GM19395 (cell line): ENCODE measurements at regions not wholly inside any gene's neighbourhood (a gene's known extent, or its start where the extent isn't known, plus 50 kb on each side); places are given as distances from the start of the nearest gene placed in this dataset.

Experiments
- ATAC-seq: cut with Tn5 transposase; IDR thresholded peaks from one replicate; pipeline ENCODE4 v1.9.1; 2021; ENCODE audit warnings: mild to moderate bottlenecking, moderate library complexity; ENCODE audit not compliant: unreplicated experiment

GRCh38 chr4:30783751-30784150 lies 63.6 kb downstream of the PCDH7 start:
- no peak for ATAC-seq

- ATAC-seq = no peak
Observed at GRCh38 chr4:30789219-30789671, 69.1 kb downstream of the PCDH7 start.

- ATAC-seq = no peak
Observed at GRCh38 chr4:30790123-30790522, 70.0 kb downstream of the PCDH7 start.

- no peak for ATAC-seq
Observed at GRCh38 chr4:30790998-30791397, 70.8 kb downstream of the PCDH7 start.

DNA sequence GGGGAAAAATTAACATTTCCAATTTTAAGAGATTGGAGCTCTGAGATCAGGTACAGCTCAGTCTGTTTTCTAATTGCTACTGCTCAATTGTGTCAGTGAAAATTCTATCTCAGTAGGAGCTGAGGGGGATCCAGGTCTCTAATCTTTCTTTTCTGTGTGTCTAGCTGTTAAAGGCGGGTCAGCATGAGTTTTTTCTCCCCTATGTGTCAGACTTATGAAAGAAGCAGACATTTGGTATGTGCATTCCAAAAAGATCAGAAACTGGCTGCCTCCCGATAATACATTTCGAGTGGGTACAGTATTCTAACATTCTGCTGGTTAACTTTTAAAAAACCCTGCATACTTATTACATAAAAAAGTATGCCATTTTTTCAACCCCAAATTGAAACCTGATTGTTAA lies 72.4 kb downstream of the PCDH7 start:
- ATAC-seq = no peak

- ATAC-seq = no peak
Observed at GRCh38 chr4:30801876-30802275, 81.7 kb downstream of the PCDH7 start.

DNA sequence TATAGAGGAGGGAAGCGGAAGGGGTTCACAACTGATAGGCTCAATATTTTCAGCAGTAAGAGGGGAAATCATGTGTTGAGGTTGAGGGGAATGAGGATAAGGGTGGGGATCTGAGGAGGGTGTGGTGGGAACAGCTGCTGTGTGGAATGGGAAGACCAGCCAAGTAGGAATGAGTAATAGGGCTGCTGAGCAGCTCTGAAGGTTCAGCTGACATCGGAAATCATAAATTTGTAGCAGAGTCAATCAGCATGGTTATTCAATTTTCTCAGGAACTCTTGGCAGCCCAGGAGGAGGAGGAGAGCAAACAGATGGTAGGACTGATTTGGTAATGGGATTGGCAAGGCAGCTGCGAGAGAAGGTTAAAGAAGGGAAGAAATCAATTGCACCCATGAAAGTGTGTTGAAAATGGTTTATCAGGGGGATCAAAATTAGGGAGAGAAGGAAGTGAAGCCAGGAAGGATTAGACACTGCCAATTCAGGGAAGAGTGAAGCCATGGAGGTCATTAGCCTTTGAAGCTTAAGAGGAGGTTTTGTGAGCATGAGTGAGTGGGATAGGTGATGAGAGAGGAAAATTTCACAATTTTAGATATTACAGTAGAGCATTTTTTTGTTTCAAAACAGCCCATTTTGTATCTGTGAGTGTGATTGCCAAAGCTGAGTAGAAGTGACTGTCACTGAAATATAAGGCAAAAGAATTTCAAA lies 82.6 kb downstream of the PCDH7 start:
- ATAC-seq = no peak

DNA sequence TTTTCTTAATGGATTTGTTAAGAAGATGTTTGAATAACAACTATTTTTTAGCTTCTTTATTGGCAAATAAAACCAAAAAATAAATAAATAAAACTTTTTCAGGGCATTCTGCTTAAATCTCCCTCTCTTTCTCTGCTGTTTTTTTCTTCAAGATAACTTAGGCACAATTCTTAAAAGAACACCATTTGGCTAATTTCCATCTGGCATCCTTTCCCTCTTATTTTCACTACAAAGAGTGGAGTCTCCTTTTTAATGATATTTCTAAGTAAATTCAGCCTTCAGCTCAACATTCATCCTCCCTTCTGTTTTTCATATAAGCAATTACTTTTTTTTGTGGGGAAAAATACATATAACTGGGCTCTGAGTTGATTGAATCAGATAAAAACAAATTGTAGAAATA lies 88.1 kb downstream of the PCDH7 start:
- no peak for ATAC-seq

GRCh38 chr4:30811296-30811695 lies 91.1 kb downstream of the PCDH7 start:
- ATAC-seq = no peak

DNA sequence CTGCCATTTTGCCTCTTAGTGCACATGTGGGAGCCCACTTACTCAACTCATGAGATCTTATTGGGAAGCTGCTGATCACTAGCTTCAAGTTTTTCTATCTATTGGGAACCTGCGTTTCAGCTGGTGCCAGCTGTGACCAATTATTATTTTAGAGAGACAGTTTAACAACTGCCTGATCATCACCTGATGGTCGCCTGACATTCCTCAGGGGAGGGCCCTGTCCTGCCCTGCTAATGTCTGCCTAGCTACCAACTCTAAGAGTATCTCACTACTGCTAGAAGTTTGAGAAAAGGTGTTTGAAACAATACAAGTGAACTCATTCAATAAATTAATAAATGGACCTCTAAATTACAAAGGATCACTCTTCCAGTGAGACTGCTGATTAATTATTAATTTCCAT lies 95.5 kb downstream of the PCDH7 start:
- ATAC-seq = no peak

DNA sequence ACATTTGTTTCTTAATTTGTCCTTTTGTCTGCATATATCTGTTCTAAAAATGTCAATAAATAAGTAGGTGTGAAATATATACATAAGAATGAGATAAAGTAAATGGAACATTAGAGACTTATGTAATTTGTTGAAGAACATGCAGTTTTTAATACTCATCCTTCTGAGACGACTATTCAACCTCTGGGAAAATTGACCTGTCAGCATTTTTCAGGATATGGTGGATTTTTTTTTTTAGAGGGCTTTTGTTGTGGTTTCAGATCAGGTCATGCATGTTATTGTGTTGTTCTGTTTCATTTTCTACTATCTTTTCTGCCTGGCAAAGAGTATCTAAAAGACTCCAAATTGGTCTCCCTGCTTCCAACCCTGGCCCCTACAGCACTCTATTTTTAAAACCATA lies 97.3 kb downstream of the PCDH7 start:
- no peak for ATAC-seq

DNA sequence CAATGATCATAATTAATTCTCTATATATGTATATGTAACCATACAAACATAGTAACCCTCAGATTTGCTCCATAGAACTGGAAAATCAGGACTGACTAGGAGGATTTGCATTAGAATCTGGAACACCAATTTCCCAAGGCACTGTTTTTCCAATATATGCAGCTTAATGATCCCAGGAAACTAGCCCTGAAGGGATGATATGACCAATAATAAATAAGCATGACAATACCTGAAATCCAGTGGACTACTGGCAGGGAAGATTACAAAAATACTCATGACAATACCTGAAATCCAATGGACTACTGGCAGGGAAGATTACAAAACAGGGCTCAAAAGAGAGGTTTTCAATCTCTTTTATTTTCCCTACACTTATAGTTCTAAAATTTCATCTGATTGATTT lies 98.4 kb downstream of the PCDH7 start:
- no peak for ATAC-seq

GRCh38 chr4:30821275-30821674 lies 101.1 kb downstream of the PCDH7 start:
- no peak for ATAC-seq

DNA sequence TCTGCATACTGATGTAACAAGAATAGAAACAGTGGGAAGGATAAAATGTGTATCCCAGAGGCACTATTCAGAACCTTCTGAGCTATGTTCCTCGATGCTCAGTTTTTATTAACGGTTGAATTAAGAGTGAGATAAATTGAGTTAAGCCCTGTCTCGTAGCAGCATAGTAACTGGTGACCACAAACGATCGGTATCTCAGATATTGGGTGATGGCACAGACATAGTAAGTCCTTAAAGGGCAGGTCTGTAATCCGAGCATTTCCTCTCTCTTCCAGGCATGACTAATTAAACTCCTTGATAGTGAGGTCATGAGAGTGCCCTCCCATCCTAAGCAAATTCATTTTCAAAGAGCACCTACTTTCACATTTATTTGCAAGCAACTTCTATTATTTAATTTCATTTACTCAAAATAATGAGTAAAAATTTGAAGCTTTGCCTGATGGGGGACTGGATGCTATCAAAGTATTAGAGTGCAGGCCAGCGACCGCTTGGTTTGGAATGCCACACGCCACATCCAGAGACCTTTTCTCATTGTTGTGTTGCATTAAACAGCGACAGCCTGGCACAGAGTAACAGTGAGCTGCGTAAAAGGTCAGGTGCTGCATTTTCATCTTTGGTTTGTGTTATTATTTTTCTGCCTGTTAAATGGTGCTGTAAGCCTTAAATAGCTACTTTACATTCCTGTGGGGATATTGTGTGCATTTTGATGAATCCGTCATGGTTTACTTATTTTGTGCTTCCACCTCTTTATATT lies 101.9 kb downstream of the PCDH7 start:
- ATAC-seq = no peak

GRCh38 chr4:30822911-30823551 lies 102.9 kb downstream of the PCDH7 start:
- no peak for ATAC-seq

DNA sequence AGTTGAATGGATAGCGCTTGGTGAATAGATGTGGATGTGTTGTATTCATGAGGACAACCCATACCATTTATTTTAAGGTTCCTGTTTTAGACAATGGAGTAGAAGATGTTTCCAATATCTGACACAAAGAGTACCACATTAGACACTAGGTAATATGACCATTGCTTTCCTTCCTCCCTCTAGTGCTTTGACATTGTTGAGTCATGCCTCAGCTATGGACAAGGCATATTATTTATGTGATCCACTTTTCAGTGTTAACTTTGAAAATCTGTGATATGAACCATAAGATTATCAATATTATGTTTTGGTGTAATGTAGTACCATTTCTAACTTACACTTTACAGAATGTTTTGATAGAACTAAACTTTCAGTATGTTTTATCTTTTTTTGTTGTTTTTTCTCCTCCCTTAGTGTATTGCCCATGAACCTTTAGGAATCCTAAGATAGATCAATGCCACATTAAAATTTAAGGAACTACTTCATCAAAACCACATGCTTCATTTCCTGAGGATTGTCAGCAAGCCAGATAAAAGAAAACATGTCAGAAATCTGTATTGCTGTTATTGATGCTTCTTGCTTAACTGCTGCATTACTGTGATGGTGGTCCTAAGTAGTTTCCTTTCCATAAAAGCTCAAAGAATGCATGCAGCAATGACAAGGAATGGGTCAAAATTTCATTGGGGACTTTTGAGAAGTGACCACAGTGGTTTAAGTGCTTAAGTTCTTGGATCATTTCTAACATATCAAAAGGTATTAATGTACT lies 105.0 kb downstream of the PCDH7 start:
- ATAC-seq = no peak

- no peak for ATAC-seq
Observed at GRCh38 chr4:30828264-30828926, 108.2 kb downstream of the PCDH7 start.

- no peak for ATAC-seq
Observed at GRCh38 chr4:30832639-30833038, 112.5 kb downstream of the PCDH7 start.

DNA sequence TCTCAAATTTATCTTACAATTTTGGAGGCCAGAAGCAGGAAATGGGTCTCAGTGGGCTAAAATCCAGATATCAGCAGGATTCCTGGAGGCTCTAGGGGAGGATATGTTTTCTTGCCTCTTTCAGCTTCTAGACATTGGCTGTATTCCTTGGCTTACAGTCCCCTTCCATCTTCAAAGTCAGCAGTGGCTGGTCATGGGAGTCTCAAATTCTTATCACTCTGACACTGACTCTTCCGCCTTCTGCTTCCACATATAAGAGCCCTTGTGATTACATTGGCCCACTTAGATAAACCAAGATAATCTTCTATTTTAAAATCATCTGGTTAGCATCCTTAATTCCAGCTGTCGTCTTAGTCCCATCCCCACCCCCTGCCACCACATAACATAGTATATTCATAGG lies 113.0 kb downstream of the PCDH7 start:
- no peak for ATAC-seq

GRCh38 chr4:30835044-30835443 lies 114.9 kb downstream of the PCDH7 start:
- ATAC-seq = no peak

GRCh38 chr4:30836231-30836630 lies 116.1 kb downstream of the PCDH7 start:
- ATAC-seq = no peak
